HCT116 (cell line): ENCODE measurements at regions not wholly inside any gene's neighbourhood (a gene's known extent, or its start where the extent isn't known, plus 50 kb on each side); places are given as distances from the start of the nearest gene placed in this dataset.

Source experiments
- ATAC-seq: fragments of 200-7000 bp; cut with Tn5 transposase; 2 replicates; pipeline ENCODE4 v1.9.1; 2020; ENCODE audit warnings: mild to moderate bottlenecking, moderate library complexity
- BruUV-seq: library from RNA; stranded (reverse); fragments of 400-500 nt; replicated peaks from 2 replicates; lab custom pipeline; 2021; lab: Mats Ljungman, UMichigan
- CTCF ChIA-PET: fragments of 300-600 bp; sonication (Branson Sonifier 250); formaldehyde crosslinking; loops from one replicate; lab custom pipeline; 2021; ENCODE audit warnings: antibody characterized with exemption; lab: Charles Lee
- POLR2A ChIA-PET: fragments of 300-600, 350-600 bp; sonication (Branson Sonifier 250); formaldehyde crosslinking; loops from one replicate; lab custom pipeline; 2021; ENCODE audit warnings: antibody characterized with exemption; lab: Charles Lee
- RAD21 ChIA-PET, 2 experiments: fragments of 300-600 bp; sonication (Branson Sonifier 250); formaldehyde crosslinking; loops; one replicate each; lab custom pipeline; 2023; ENCODE audit warnings: low total read pairs in 2 of 2; ENCODE audit not compliant: uncharacterized antibody in 2 of 2, unreplicated experiment in 2 of 2, low non-redundant PET in 1 of 2; lab: Charles Lee
- DNase-seq: peaks from one replicate; pipeline ENCODE4 v3.0.0-alpha.2; 2010; ENCODE audit warnings: low read depth, low spot score
- H2AFZ ChIP-seq: fragments of 200-600 bp; shearing (Covaris generic), sonication (generic); 2 replicates; pipeline ENCODE4 v1.6.1; 2017; ENCODE audit warnings: low read depth, mixed run types, mixed read lengths, antibody characterized with exemption, low read length; ENCODE audit not compliant: poor library complexity, severe bottlenecking
- H3K27ac ChIP-seq: 2 replicates; pipeline ENCODE4 v1.5.1; 2012; ENCODE audit warnings: low read depth, low read length
- H3K27me3 ChIP-seq: fragments of 200-600 bp; sonication (generic); 2 replicates; pipeline ENCODE4 v1.6.1; 2016; ENCODE audit warnings: mixed run types, low read length, mixed read lengths; ENCODE audit not compliant: insufficient read depth
- H3K36me3 ChIP-seq, 2 experiments: fragments of 200-500 bp in 1 of 2; fragments of 200-600 bp in 1 of 2; sonication (Bioruptor generic) in 1 of 2; sonication (generic) in 1 of 2; 2 replicates each; pipeline versions ENCODE4 v1.5.1 to v1.6.1; 2014 to 2016; ENCODE audit warnings: low read length in 2 of 2, inconsistent platforms in 1 of 2, mixed read lengths in 1 of 2, mixed run types in 1 of 2; ENCODE audit not compliant: insufficient read depth in 2 of 2, control insufficient read depth in 1 of 2
- H3K4me1 ChIP-seq, 2 experiments: fragments of 200-600 bp in 1 of 2; sonication (generic) in 1 of 2; 2 replicates each; pipeline versions ENCODE4 v1.5.1 to v1.6.1; 2012 to 2017; ENCODE audit warnings: low read length in 2 of 2, inconsistent platforms in 1 of 2, mild to moderate bottlenecking in 1 of 2, mixed read lengths in 1 of 2, mixed run types in 1 of 2, moderate library complexity in 1 of 2; ENCODE audit not compliant: insufficient read depth in 2 of 2, control insufficient read depth in 1 of 2
- H3K4me2 ChIP-seq: fragments of 200-600 bp; sonication (generic); 2 replicates; pipeline ENCODE4 v1.6.1; 2017; ENCODE audit warnings: mixed run types, low read length, mixed read lengths
- H3K4me3 ChIP-seq, 2 experiments: fragments of 200-600 bp in 1 of 2; sonication (generic) in 1 of 2; replicated peaks in 1 of 2; 2 replicates each; pipeline ENCODE4 v1.5.1; 2011 to 2016; ENCODE audit warnings: low read length in 2 of 2, control low read depth in 1 of 2, low read depth in 1 of 2, mild to moderate bottlenecking in 1 of 2, mixed read lengths in 1 of 2, mixed run types in 1 of 2
- H3K79me2 ChIP-seq: fragments of 200-600 bp; sonication (generic); 2 replicates; pipeline ENCODE4 v1.6.1; 2017; ENCODE audit warnings: mild to moderate bottlenecking, mixed run types, low read length, moderate library complexity, mixed read lengths; ENCODE audit not compliant: insufficient read depth
- H3K9ac ChIP-seq: fragments of 200-600 bp; sonication (generic); 2 replicates; pipeline ENCODE4 v1.6.1; 2016; ENCODE audit warnings: low read length, mixed read lengths
- H3K9me2 ChIP-seq: fragments of 200-600 bp; sonication (generic), shearing (Covaris generic); 2 replicates; pipeline ENCODE4 v1.6.1; 2017; ENCODE audit warnings: mixed run types, mild to moderate bottlenecking, moderate library complexity; ENCODE audit not compliant: insufficient read depth
- H3K9me3 ChIP-seq, 2 experiments: fragments of 200-500 bp in 1 of 2; fragments of 200-600 bp in 1 of 2; sonication (Bioruptor generic) in 1 of 2; sonication (generic) in 1 of 2; 2 replicates each; pipeline ENCODE4 v1.6.1; 2014 to 2017; ENCODE audit warnings: low read length in 2 of 2, mixed read lengths in 2 of 2, inconsistent platforms in 1 of 2, low read depth in 1 of 2, mild to moderate bottlenecking in 1 of 2, mixed run types in 1 of 2, moderate library complexity in 1 of 2; ENCODE audit not compliant: control insufficient read depth in 1 of 2, insufficient read depth in 1 of 2
- H4K20me1 ChIP-seq: fragments of 200-600 bp; sonication (generic), shearing (Covaris generic); 2 replicates; pipeline ENCODE4 v1.6.1; 2017; ENCODE audit warnings: mixed run types, mild to moderate bottlenecking, moderate library complexity; ENCODE audit not compliant: insufficient read depth
- CBX3 ChIP-seq: IDR thresholded peaks from 2 replicates; pipeline ENCODE4 v1.6.1; 2012; ENCODE audit warnings: low read depth
- CEBPB ChIP-seq: IDR thresholded peaks from 2 replicates; pipeline ENCODE4 v1.6.1; 2012; ENCODE audit warnings: low read depth
- ELF1 ChIP-seq: IDR thresholded peaks from 2 replicates; pipeline ENCODE4 v1.6.1; 2012; ENCODE audit warnings: low read depth, borderline replicate concordance
- EZH2phosphoT487 ChIP-seq: fragments of 200-600 bp; IDR thresholded peaks from 2 replicates; pipeline ENCODE4 v1.6.1; 2018; ENCODE audit warnings: antibody characterized with exemption, borderline replicate concordance
- JUND ChIP-seq: IDR thresholded peaks from 2 replicates; pipeline ENCODE4 v1.6.1; 2012
- POLR2A ChIP-seq: IDR thresholded peaks from 2 replicates; pipeline ENCODE4 v1.7.0; 2011; ENCODE audit warnings: borderline replicate concordance; ENCODE audit not compliant: insufficient read depth, insufficient read length; ENCODE audit errors: extremely low read depth
- POLR2AphosphoS5 ChIP-seq: IDR thresholded peaks from 2 replicates; pipeline ENCODE4 v1.6.1; 2011; ENCODE audit warnings: mild to moderate bottlenecking, low read depth, low read length, moderate library complexity
- RAD21 ChIP-seq: IDR thresholded peaks from 2 replicates; pipeline ENCODE4 v1.6.1; 2012; ENCODE audit warnings: low read depth, mild to moderate bottlenecking
- SIN3A ChIP-seq: IDR thresholded peaks from 2 replicates; pipeline ENCODE4 v1.6.1; 2012; ENCODE audit warnings: low read depth
- SP1 ChIP-seq: IDR thresholded peaks from 2 replicates; pipeline ENCODE4 v1.6.1; 2012; ENCODE audit warnings: low read depth
- SRF ChIP-seq: IDR thresholded peaks from 2 replicates; pipeline ENCODE4 v1.6.1; 2012; ENCODE audit warnings: low read depth
- TCF7L2 ChIP-seq: IDR thresholded peaks from 2 replicates; pipeline ENCODE4 v1.7.0; 2011; ENCODE audit warnings: borderline replicate concordance, inconsistent platforms; ENCODE audit not compliant: insufficient read depth, insufficient read length; ENCODE audit errors: extremely low read depth
- YY1 ChIP-seq: IDR thresholded peaks from 2 replicates; pipeline ENCODE4 v1.6.1; 2011; ENCODE audit warnings: low read length, low read depth, moderate library complexity, mild to moderate bottlenecking; ENCODE audit not compliant: insufficient replicate concordance; ENCODE audit errors: extremely low read depth
- ZFX ChIP-seq: fragments of 450-650 bp; IDR thresholded peaks from 2 replicates; pipeline ENCODE4 v1.6.1; 2017
- ZNF274 ChIP-seq: fragments of 200-500 bp; sonication (Bioruptor generic); IDR thresholded peaks from 2 replicates; pipeline ENCODE4 v1.6.1; 2014; ENCODE audit warnings: mild to moderate bottlenecking, low read depth, low read length, inconsistent platforms
- intact Hi-C: fragments of 100-400 bp; cut with micrococcal nuclease; formaldehyde crosslinking; loops from 2 replicates; pipeline ENCODE4 v1.10.0; 2022
- TF ChIP-seq, protein P1 (sequence below): IDR thresholded peaks from 2 replicates; pipeline ENCODE4 v1.6.1; 2012; ENCODE audit warnings: low read depth

DNA sequence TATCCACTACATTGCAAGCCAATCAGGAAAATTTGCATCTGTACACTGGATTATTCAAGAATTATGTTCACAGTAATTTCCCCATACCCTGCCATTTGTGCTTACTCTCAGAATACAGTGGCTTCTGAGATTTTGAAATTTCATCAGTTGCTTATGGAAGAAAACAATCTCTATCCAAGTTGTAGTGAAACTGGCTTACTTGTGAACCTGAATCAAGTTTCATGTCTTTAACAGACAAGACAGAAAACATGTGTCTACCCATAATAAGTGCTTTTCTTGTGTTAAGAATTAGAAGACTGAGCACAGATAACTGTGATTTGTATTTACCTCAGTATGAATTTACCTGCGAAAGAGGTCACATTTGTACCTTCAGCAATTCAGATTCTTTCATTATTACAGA is 672.7 kb upstream of the ADGRL2 start:
- TF ChIP-seq ZFX (no peak), YY1 (no peak), JUND (no peak), TCF7L2 (no peak), POLR2A (no peak), ZNF274 (no peak), EZH2phosphoT487 (no peak), RAD21 (no peak), CBX3 (no peak)
- no peaks in the 10 kb centered on the region for H4K20me1 ChIP-seq
- ChIA-PET POLR2A (no interaction called here), CTCF (no interaction called here), RAD21 (no interaction called here)
- H3K79me2 ChIP-seq: no peaks in the 10 kb centered on the region
- no peaks in the 10 kb centered on the region for H3K4me1 ChIP-seq
- H3K27me3 ChIP-seq: no peaks in the 10 kb centered on the region
- no peak overlapping the region for H2AFZ ChIP-seq
- no peak overlapping the region for H3K27ac ChIP-seq
- H3K9me3 ChIP-seq: no peaks in the 10 kb centered on the region
- no peak overlapping the region for H3K4me3 ChIP-seq
- no peaks in the 10 kb centered on the region for H3K36me3 ChIP-seq
- BruUV-seq: no TSS peak
- intact Hi-C loops: no loop called here
- ATAC-seq: no peak
- no peak overlapping the region for H3K9ac ChIP-seq
- no peak overlapping the region for H3K4me2 ChIP-seq
- no peaks in the 10 kb centered on the region for H3K9me2 ChIP-seq
- DNase-seq: no peak

DNA sequence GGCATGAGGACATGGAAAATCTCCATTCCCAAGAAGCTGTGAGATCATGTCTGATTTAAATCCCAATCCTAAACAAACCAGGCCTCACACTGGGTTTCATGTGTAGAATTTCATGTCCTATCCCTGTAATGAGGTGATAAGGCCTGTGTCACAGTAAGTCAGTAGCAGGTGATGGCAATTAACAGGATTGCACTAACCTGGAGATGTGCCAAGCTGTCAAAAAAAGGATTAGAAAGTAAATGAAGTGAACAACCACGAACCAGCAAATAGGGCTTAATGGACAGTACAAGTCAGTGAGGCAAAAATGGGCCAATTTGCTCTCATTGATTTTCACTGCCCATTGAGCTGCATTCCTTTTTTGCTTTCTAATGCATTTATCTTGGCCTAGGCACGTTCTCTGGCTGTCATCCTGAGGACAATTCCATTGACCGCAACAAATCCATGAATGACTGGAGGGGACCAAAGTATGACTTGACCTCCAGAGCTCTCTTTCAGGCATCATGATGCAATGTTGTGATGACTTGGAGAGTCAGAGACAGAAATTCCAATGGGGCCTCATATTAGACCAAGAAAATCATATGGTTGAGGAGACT is 673.6 kb upstream of the ADGRL2 start:
- Histone ChIP-seq H3K4me3 (no peak overlapping the region), H3K9me2 (no peaks in the 10 kb centered on the region), H3K27ac (no peak overlapping the region), H3K4me2 (no peak overlapping the region), H2AFZ (no peak overlapping the region), H3K9me3 (no peaks in the 10 kb centered on the region), H4K20me1 (no peaks in the 10 kb centered on the region), H3K4me1 (no peaks in the 10 kb centered on the region), H3K27me3 (no peaks in the 10 kb centered on the region), H3K79me2 (no peaks in the 10 kb centered on the region), H3K9ac (no peak overlapping the region), H3K36me3 (no peaks in the 10 kb centered on the region)
- no peak for TF ChIP-seq SRF
- TF ChIP-seq CEBPB: no peak
- no peak for TF ChIP-seq SP1
- no peak for TF ChIP-seq SIN3A
- TF ChIP-seq POLR2AphosphoS5: no peak
- TF ChIP-seq, protein P1, sequence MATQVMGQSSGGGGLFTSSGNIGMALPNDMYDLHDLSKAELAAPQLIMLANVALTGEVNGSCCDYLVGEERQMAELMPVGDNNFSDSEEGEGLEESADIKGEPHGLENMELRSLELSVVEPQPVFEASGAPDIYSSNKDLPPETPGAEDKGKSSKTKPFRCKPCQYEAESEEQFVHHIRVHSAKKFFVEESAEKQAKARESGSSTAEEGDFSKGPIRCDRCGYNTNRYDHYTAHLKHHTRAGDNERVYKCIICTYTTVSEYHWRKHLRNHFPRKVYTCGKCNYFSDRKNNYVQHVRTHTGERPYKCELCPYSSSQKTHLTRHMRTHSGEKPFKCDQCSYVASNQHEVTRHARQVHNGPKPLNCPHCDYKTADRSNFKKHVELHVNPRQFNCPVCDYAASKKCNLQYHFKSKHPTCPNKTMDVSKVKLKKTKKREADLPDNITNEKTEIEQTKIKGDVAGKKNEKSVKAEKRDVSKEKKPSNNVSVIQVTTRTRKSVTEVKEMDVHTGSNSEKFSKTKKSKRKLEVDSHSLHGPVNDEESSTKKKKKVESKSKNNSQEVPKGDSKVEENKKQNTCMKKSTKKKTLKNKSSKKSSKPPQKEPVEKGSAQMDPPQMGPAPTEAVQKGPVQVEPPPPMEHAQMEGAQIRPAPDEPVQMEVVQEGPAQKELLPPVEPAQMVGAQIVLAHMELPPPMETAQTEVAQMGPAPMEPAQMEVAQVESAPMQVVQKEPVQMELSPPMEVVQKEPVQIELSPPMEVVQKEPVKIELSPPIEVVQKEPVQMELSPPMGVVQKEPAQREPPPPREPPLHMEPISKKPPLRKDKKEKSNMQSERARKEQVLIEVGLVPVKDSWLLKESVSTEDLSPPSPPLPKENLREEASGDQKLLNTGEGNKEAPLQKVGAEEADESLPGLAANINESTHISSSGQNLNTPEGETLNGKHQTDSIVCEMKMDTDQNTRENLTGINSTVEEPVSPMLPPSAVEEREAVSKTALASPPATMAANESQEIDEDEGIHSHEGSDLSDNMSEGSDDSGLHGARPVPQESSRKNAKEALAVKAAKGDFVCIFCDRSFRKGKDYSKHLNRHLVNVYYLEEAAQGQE: no peak
- no peak for TF ChIP-seq ELF1
- no peak for TF ChIP-seq RAD21
- intact Hi-C loops: no loop called here
- BruUV-seq: no TSS peak
- DNase-seq (no peak), ATAC-seq (no peak)
- RAD21 ChIA-PET: no interaction called here
- CTCF ChIA-PET: no interaction called here
- POLR2A ChIA-PET: no interaction called here
